GM18526 (cell line): ENCODE measurements at regions not wholly inside any gene's neighbourhood (a gene's known extent, or its start where the extent isn't known, plus 50 kb on each side); places are given as distances from the start of the nearest gene placed in this dataset.

Experiments used
- POLR2A ChIP-seq: IDR thresholded peaks from 3 replicates; pipeline ENCODE4 v1.6.1; 2011; ENCODE audit not compliant: insufficient read length; ENCODE audit errors: extremely low read depth

DNA sequence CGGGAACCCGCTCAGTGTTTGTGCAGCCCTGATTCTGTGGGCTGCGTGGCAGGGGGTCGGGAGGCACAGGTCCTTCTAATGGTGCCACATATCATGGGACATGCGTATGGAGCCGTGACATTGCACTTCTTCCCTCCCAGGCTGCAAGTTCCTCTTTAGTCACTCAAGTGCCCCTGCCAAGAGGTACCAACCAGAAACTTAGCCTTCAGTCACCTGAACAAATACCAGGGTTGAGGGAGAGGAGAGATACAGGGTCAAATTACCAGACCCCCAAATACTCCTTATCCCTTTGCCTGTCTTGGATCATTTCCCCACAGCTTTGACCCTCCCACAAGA, 209.1 kb downstream of the BUD13 start:
- TF ChIP-seq POLR2A: no peak

DNA sequence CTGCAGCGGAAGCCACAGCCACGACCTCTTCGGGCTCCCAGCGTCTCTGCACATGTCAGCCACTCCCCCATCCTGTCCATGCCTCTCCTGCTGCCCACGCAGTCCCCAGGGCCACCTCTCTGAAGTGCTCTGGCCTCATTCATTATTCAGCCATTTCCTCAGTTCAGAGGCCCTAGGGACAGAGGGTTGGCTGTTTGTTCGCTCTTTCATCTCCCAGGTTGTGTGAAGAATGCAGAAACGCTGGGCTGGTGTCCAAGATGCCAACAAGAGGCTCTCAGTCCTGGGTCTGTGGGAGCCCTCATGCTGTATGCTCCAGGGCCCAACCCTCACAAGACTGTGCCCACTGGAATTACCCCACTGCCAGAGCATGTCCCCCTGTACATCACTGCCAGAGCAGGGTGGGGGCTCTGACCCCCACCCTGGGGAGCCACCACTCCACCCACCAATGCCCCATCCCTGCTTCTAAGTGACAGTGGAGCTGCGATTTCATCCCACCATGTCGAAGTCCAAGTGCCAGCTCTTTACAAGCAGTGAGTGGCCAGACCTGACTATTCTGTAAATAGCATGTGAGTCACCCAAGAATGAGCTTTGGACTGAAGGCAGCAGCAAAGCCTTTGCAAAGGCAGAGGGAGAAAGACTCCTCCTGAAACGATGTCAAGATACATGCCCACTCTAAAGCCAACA, 209.6 kb downstream of the BUD13 start:
- TF ChIP-seq POLR2A: no peak

DNA sequence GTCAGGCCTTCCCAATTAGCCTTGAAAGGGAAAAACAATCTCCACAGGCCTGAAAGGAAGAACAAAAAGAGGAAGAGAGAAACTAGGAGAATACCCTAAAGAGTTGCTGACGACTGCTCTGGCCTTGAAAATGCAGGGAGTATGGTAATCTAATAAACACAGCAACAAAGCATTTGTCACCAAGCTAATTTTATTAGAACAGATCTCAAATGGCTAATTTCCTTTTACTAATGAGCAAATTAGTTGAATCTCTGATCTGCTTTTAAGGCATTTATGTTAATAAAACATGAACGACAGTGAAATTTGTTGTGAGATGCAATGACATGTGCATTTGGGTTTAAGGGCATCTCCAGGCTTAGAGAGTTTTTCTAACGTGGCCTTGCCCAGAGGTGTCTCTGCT, 212.2 kb downstream of the BUD13 start:
- no peak for TF ChIP-seq POLR2A

DNA sequence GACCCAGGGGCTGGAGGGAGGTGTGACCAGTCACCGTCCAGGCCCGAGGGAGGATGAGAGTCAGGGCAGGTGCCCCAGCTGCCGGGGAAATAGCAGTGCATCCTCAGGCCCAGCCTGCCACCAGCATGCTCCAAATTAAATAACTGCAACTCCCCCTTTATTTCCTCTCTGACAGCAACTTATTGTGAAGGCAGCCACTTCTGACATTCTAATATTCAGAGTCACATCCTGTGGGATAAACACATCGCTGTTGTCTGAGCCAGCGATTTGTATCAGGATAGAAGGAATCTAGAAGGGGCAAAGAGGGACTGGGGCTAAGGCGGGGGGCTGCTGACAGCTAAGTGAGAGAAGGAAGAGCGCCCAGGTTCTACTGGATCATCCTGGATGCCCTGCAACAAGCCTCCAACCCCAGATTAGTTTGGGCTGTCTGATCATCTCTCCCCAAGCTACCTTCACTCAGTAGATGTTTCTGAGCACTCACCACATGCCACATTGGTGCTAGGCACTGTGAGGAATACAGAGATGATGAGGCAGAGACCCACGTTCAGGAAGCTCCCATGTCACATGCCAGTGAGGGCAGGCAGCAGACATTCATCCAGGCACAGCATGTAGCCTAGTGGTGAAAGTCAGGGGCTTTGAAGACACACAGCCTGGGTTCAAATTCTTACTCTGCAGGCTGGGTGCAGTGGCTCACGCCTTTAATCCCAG, 214.1 kb downstream of the BUD13 start:
- no peak for TF ChIP-seq POLR2A

DNA sequence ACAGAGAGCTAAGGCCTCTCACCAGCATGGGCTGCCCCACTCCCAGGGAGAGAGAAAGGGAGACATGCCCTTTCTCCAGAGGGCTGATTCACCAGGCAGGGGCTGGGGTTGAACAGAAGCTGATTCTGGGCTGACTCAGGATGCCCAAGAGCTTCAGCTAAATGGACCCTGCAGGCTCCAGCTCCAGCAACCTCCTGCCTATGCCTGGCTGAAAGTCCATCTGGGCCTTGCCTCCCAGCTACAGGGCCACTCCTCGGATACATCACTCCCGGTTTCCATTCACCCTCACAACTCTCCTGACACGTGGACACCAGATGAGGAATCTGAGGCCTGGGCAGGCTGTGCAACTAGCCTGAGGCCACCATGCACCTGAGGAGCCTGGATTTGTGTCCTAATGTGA, 215.5 kb downstream of the BUD13 start:
- no peak for TF ChIP-seq POLR2A

DNA sequence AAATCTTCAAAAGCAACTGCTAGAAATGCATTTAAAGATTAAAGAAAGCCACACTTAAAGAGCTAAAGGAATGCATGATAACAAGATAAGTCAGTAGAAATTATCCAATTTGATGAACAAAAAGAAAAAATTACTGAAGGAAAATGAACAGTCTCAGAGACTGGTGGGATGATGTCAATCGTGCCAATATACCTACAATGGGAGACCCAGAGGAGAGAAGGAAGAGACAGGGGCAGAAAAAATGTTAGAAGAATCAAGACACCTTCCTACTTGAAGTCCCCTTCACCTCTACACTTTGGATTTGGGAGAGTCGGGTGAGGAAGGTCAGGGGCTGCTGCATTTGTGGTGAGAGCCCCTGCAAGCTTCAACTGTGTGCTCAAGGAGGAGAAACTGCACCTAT, 216.3 kb downstream of the BUD13 start:
- no peak for TF ChIP-seq POLR2A

DNA sequence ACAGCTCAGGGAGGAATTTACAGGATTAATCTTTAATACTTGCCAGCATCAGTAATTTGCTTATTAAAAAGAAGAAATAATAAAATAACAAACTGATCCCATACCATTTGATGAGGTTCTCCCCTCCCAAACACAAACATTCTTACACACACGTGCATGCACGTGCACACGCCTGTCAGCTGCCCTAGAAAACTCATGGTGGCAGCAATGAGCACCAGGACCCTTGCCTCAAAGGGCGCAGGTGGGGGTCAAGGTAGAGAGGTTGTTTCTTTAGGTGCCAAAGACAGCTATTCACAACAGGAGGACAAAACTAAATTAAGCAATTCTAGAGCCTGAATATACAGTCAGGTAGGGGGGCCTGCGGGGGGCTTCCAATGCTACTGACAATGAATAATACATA, 219.3 kb downstream of the BUD13 start:
- TF ChIP-seq POLR2A: no peak

DNA sequence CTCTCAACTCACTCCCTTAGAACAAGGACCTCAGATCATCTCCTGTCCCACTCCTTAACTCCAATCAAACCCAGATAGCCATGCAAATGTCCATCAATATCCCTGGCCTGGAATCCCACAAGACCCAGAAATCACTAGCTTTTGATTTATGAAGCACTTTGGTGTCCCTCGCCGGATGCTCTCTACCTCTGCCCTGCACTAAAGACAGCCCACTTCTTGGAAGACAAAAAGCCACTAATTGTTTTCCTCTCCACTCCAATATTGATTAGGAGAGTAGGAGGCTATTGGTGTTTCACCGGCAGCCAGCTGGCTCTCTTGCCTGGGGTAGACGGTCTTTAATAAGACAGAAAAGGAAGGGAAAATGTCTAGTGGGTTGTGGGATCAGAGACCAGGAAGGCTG, 221.2 kb downstream of the BUD13 start:
- TF ChIP-seq POLR2A: no peak

DNA sequence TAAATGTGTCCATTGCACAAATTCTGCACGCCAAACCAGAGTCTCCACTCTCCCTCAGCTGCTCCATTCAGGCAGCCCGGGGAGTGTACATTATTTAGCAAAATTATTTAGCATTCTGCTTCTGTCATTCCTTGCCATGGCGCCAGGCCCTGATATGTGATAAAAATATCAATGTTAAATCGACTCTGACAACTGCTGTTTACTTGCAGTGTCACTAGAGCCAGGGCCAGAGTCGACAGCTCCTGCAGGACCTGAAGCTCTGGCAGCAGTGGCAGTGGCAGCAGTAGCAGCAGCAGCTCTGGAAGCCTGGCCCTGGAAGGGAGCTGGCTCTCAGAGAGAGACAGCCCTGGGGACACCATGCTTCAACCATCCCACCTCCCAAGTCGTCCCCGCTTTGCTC, 224.5 kb downstream of the BUD13 start:
- no peak for TF ChIP-seq POLR2A

DNA sequence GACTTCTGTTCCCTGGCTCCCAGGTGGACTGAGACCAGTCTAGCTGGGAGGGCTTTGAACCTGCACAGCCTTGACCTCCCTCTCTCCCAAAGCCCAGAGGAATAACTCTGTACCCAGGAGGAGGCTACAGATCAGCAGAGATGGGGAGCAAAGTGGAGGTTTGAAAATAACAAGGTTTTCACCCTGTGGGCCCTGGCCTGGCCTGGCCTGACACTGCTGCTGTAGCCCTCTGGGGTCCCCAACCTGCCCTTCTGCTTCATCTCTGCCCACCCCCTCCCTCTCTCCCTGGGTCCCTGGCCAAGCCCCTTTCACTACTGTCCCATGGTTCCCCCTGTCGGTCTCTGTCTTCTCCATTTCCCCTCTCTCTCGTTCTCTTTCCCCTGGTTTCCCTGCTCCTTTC, 225.2 kb downstream of the BUD13 start:
- TF ChIP-seq POLR2A: no peak

DNA sequence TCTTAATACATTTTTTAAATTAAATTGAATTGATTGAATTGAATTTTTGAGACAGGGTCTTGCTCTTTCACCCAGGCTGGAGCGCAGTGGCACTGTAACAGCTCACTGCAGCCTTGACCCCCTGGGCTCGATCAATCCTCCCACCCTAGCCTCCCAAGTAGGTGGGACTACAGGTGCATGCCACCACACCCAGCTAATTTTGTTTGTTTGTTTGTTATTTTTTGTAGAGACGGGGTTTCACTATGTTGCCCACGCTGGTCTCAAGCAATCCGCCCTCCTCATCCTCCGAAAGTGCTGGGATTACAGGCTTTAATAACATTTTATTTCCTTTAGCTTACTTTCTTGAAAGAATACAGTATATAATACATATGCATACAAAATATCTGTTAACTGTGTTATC, 226.9 kb downstream of the BUD13 start:
- no peak for TF ChIP-seq POLR2A

DNA sequence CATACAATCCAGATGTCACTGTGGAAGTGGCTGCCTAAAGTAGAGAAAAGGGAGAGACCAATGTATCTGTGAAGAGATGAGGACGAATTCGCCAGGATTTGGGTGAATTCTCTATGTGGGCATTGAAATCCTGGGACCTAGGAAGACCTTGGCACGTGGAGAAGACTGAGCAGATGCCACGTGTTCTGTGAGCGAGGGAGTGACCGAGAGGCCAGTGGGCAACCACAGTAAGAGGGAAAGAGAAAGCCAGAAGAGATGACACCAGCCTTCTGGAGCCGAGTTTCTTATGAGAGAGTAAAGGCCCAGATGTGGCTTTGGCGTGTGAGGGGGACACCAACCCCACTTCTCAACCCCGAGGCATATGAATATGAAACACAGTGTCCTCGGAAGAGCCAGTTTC, 228.1 kb downstream of the BUD13 start:
- no peak for TF ChIP-seq POLR2A

DNA sequence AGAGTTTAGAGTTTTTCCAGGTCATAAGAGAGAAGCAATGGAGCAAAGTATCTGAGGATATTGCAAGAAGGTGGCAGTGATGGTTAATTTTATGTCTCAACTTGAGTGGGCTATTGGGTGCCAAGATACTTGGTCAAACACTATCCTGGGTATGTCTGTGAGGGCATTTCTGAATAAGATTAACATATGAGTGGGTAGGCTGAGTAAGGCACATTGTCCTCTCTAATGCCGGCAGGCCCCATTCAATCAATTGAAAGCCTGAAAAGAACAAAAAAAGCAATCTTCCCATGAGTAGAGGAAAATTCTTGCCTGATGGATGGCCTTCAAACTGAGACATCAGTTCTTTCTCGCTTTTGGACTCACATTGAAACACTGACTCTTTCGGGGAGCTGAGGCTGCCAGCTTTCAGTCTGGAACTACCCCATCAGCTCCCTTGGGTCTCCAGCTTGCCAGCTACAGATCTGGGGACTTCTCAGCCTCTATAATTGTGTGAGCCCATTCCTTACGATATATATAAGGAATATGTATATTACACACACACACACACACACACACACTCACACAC, 228.8 kb downstream of the BUD13 start:
- TF ChIP-seq POLR2A: no peak

DNA sequence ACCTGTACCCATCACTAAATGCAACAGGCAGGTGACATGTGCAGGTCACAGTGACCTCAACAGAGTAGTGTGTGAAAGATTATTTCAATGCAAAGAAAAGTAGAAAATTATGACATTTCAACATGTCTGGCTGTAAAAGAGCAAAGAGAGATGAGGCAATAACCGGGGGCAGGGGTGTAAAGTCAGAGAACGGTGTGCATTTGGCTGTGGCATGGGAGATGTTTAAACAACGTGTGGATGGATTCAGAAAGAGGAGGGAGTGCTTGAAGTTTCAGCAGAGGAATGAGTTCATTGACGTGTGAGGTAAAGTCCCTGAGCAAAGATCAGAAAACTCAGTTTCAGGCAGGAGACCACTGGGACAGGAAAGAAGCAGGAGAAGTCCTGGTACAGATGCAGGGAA, 229.7 kb downstream of the BUD13 start:
- no peak for TF ChIP-seq POLR2A

DNA sequence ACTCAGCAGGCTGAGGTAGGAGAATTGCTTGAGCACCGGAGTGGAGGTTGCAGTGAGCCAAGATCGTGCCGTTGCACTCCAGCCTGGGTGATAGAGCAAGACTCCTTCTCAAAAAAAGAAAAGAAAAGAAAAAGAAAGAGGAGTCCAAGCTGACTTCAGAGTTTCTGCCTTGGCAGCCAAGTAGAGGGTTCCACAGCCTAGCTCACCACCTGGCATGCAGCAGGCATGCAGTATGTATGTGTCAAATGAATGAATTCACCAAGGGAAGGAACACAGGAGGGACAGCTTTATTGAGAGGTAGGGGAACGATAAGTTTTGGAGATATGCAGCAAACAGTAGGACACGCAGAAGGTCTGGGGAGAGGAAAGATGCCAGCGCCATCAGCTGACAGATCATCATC, 230.4 kb downstream of the BUD13 start:
- no peak for TF ChIP-seq POLR2A

DNA sequence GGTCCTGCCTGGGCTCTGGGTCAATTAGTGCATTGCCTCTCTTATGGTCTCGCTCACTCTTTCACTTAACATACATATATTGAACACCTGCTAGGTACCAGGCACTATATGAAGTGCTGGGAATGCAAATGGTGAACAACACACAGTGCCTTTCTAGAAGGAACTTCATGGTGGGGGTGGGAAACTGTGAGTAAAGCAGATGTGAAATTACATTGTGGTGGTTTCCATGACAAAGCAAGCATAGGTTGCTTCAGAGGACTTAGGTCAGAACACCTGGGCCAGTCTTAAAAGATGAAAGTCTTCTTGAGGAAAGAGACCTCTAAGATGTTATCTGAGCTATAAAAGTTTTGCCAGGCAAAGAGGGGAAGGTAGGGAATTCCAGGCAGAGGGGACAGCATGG, 231.3 kb downstream of the BUD13 start:
- TF ChIP-seq POLR2A: no peak
